RCC 7860 (cell line): ENCODE measurements at regions not wholly inside any gene's neighbourhood (a gene's known extent, or its start where the extent isn't known, plus 50 kb on each side); places are given as distances from the start of the nearest gene placed in this dataset.

Experiments used
- DNase-seq: peaks from one replicate; pipeline ENCODE4 v3.0.0-alpha.2; 2015; ENCODE audit warnings: low spot score
- FAIRE-seq: peaks from 2 replicates; lab custom pipeline; 2012; peaks lifted over from hg19 to GRCh38; lab: Jason Lieb, UNC

- DNase-seq (no peak), FAIRE-seq (no peak)
Observed at GRCh38 chr18:41390309-41390708, 564.7 kb upstream of the PIK3C3 start.

- DNase-seq (no peak), FAIRE-seq (no peak)
Observed at GRCh38 chr18:41378598-41378997, 576.4 kb upstream of the PIK3C3 start.

DNA sequence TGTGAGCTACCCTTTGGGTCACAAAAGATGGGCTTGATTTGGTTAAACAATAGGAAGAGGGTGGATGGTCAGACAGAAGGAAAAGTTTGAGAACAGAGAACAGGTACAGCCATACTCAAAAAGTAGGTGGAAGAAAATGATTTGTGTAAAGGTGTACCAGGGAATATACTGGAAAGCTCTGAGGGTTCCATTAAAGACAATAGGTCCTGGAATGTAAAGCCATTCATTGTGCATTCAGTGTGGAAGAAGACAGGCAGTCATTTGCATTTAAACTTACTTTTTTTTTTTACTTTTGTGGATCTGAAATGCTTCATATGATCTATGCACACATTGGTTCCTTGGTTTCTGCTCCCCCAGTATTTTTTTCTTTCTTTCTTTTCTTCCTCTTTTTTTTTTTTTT, 581.4 kb upstream of the PIK3C3 start:
- FAIRE-seq, result no peak
- DNase-seq, result no peak

- FAIRE-seq (no peak), DNase-seq (no peak)
Observed at GRCh38 chr18:41372046-41372665, 582.9 kb upstream of the PIK3C3 start.

DNA sequence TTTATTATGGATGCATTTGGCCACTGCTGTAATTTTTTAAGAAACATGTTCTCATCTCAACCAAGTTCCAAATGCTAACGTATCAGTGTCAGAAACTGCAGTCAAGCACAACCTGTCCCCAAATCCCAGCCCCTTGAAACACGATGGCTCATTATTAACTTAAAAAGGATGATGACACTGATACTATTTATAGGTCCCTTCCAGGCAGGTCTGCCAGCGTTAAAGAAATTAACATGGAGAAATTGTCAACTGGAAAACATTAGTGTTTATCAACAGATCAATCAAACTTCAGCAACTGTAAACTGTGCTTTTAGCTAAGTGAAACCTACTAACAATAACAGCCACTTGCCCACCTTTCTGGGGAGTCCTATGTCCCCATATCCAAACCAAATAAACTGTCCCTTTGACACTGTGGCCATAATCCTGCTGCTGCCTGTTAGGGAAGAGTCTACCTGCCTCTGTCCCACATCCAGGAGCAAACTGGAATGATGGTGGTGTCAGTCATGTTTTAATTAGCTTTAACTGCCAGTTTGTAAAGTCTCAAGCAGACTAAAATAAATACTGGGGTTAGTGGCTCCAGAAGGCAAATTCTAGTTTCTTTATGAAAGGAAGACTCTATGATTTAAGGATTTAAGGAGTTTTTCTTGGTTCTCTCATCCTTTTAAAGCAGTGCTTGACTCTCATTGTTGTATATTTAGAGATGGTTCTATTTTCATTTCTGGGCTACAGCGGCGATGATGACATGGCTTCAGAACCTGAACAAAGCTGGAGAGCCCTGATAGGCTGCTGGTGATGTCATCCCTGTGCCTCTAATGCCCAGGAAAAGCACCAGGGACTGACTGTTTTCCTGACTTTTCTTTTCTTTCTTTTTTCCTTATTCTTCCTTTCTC, 583.6 kb upstream of the PIK3C3 start:
- no peak for DNase-seq
- no peak for FAIRE-seq

DNA sequence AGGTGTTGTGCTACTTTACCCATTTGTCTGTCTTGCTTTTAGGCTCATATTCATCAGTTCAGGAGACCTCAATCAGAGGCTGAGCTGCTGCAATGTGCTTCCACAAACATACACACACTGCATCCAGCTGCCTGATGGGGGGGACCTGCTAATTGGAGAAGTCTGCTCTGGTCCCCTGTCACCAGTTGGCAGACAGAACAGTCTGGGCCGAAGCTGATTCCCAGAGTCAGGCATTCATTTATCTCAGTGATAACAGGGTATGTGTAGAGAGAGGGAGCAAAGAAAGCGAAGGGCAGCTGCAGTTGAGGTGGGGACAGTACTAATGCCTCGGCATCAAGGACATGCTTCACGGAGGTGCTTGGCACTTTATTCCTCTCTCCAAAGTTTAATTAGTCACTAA, 584.3 kb upstream of the PIK3C3 start:
- DNase-seq, result no peak
- no peak for FAIRE-seq

GRCh38 chr18:41357708-41358107, 597.3 kb upstream of the PIK3C3 start:
- FAIRE-seq, result no peak
- DNase-seq, result no peak

- DNase-seq, result no peak
- no peak for FAIRE-seq
Observed at GRCh38 chr18:41353777-41354528, 601.1 kb upstream of the PIK3C3 start.

DNA sequence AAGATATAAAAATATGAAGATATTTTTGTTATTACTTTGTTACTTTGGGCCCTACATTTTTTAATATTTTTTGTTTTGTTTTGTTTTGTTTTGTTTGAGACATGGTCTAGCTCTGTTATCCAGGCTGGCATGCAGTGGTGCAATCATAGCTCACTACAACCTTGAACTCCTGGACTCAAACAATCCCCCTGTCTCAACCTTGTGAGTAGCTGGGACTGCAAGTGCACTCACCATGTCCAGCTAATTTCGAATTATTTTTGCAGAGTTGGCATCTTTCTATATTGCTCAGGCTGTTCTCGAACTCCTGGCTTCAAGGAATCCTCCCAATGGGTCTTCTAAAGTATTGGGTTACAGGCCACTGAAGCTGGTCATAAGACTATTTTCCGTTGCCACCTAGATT, 603.6 kb upstream of the PIK3C3 start:
- DNase-seq, result no peak
- FAIRE-seq, result no peak

DNA sequence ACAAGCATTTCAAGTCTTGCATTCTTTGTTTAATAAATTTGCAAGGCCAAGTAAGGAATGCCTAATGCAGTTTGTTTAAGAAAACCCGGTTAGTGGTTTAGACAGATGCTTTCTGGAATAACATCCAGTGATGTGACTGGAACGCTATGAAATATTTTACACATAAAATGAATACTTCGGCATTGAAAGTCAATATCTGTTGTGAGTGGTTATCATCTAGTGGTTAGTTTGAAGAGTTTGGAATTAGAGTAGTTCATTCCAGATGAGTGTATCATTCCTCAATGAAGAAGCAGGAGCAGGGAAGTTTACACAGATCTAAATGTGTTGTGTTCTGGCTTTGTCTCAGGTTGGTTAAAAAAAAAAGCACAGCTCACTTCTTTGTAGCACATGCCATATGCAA, 608.0 kb upstream of the PIK3C3 start:
- FAIRE-seq, result no peak
- DNase-seq, result no peak

GRCh38 chr18:41343808-41344207, 611.2 kb upstream of the PIK3C3 start:
- FAIRE-seq (no peak), DNase-seq (no peak)

GRCh38 chr18:41338341-41338740, 616.7 kb upstream of the PIK3C3 start:
- no peak for FAIRE-seq
- DNase-seq, result no peak

- DNase-seq, result no peak
- peak; percentile 51 for FAIRE-seq
Observed at GRCh38 chr18:41331661-41332060, 623.4 kb upstream of the PIK3C3 start.

DNA sequence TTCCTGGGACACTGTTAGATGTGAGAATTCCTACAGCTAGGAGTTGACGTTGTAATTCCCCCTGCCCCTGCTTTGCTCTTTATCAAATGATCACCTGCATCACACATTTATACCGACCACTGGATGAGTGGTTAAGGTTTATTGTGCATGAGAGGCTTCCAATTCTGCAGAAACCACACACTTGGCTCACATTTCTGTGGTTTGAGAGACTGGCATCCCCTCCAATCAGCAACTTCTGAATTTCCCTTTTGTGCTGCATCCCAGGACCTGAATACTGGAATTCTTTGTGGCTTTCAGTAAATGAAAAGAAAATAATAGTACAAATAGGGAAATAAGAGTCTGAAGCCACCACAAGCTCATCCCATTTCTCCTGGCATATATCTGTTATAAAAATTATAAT, 628.7 kb upstream of the PIK3C3 start:
- FAIRE-seq, result no peak
- no peak for DNase-seq

GRCh38 chr18:41324934-41325333, 630.1 kb upstream of the PIK3C3 start:
- DNase-seq (no peak), FAIRE-seq (no peak)

- no peak for FAIRE-seq
Observed at GRCh38 chr18:41324020-41324791, 630.8 kb upstream of the PIK3C3 start.

DNA sequence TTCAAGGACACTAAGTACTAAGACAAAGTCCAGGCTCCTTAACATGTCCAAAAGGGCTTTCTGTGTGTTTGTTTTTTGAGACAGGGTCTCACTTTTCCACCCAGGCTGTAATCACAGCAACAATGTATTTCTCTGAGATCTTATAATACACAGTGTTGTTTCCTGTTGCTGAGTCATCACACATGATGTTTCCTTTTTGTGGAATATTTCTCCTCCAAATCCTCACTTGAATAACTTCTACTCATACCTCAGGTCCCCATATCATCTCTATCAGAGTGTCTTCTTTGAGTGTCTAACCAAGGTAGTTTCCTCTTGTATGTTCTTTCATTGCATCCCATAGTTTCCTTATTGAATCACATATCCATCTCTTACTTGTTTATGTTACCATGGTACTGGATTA, 632.0 kb upstream of the PIK3C3 start:
- no peak for FAIRE-seq
- no peak for DNase-seq

More at GRCh38 chr18:41324020-41324791, 630.8 kb upstream of the PIK3C3 start:
- DNase-seq, result no peak

GRCh38 chr18:41320100-41320499, 634.9 kb upstream of the PIK3C3 start:
- FAIRE-seq (no peak), DNase-seq (no peak)

DNA sequence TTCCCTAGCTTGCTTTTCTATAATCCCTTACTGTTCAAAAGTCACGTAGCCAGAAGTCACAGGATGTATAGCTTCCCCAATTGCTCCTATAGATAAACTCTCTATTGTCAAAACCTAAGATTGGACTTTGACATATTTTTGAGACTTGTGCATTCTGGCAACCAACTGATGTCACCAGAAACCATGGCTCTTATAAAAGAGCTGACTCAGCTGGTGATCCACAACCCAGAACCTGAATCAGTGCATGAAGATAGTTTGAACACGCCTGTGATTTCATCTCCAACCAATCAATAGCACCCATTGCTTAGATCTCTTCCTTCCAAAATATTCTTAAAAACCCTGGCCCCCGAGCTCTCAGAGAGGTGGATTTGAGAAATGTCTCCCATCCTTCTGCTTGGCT, 639.9 kb upstream of the PIK3C3 start:
- no peak for FAIRE-seq
- no peak for DNase-seq

GRCh38 chr18:41311571-41312547, 643.2 kb upstream of the PIK3C3 start:
- no peak for FAIRE-seq
- no peak for DNase-seq
